ENCODE measurements at regions not wholly inside any gene's neighbourhood (a gene's known extent, or its start where the extent isn't known, plus 50 kb on each side); places are given as distances from the start of the nearest gene placed in this dataset.

DNA sequence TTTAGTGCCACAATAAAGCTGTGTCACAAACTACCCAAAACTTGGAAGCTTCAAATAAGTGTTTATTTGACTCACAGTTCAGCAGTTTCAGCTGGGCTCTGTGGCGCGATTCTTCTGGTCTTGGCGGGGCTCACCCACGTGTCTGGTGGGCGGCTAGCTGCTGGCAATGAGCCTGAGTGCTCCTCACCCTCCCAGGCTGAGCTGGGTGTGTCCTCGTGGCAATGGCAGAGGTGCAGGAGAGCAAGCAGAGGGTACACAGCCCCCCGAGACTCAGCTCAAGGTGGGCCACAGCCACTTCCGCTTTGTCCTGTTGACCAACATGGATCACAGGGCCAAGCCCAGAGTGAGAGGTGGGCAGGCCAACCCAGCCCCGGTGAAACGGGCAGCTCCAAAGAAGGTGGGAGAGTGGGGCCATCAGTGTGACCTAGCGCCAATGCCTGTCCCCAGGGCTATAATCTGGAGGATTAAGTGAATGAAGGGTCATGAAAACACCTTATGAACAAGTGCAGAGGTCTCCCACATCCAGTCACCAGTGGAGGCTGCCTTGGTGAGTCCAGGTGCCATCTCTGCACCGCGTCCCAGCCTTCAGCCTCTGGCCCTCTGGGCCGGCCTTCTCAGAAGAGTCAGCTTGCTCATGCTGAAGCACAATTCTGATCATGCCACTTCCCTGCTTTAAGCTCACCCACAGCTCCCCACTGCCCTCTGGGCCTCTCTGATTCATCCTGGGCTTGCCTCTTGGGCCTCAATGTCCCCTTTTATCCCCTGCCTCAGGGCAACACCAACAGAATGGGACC, 74.6 kb upstream of the RTL6 start:
- intact Hi-C loops (cut with micrococcal nuclease; ENCODE audit: unreplicated experiment): no loop called here
- ChIA-PET POLR2A (no interaction called here), CTCF (no interaction called here)
- no peaks in the 10 kb centered on the region; the same call in 1 of the 2 replicates for H3K4me1 ChIP-seq (ENCODE audit: control insufficient read depth, insufficient read depth, low read length)
- in situ Hi-C loops (cut with HindIII; ENCODE audit: low pct_unique_long_range_greater_than_20kb, low sequenced_read_pairs): no loop called here
- H3K4me3 ChIP-seq (ENCODE audit: low read depth in 2 of 2, low read length in 2 of 2): no peak overlapping the region
- no peak overlapping the region for H3K27ac ChIP-seq (ENCODE audit: low read length)
- TF ChIP-seq, protein P1, sequence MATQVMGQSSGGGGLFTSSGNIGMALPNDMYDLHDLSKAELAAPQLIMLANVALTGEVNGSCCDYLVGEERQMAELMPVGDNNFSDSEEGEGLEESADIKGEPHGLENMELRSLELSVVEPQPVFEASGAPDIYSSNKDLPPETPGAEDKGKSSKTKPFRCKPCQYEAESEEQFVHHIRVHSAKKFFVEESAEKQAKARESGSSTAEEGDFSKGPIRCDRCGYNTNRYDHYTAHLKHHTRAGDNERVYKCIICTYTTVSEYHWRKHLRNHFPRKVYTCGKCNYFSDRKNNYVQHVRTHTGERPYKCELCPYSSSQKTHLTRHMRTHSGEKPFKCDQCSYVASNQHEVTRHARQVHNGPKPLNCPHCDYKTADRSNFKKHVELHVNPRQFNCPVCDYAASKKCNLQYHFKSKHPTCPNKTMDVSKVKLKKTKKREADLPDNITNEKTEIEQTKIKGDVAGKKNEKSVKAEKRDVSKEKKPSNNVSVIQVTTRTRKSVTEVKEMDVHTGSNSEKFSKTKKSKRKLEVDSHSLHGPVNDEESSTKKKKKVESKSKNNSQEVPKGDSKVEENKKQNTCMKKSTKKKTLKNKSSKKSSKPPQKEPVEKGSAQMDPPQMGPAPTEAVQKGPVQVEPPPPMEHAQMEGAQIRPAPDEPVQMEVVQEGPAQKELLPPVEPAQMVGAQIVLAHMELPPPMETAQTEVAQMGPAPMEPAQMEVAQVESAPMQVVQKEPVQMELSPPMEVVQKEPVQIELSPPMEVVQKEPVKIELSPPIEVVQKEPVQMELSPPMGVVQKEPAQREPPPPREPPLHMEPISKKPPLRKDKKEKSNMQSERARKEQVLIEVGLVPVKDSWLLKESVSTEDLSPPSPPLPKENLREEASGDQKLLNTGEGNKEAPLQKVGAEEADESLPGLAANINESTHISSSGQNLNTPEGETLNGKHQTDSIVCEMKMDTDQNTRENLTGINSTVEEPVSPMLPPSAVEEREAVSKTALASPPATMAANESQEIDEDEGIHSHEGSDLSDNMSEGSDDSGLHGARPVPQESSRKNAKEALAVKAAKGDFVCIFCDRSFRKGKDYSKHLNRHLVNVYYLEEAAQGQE (IDR thresholded peaks at IDR 0.05; ENCODE audit: insufficient read depth in 1 of 2, low read depth in 2 of 2, low read length in 1 of 2): no peak
- TF ChIP-seq POLR2AphosphoS5 (IDR thresholded peaks at IDR 0.05; ENCODE audit: low read depth, low read length): no peak
- no peak for TF ChIP-seq TCF7L2 (IDR thresholded peaks at IDR 0.05; ENCODE audit: low read depth, low read length)
- TF ChIP-seq, protein P2, sequence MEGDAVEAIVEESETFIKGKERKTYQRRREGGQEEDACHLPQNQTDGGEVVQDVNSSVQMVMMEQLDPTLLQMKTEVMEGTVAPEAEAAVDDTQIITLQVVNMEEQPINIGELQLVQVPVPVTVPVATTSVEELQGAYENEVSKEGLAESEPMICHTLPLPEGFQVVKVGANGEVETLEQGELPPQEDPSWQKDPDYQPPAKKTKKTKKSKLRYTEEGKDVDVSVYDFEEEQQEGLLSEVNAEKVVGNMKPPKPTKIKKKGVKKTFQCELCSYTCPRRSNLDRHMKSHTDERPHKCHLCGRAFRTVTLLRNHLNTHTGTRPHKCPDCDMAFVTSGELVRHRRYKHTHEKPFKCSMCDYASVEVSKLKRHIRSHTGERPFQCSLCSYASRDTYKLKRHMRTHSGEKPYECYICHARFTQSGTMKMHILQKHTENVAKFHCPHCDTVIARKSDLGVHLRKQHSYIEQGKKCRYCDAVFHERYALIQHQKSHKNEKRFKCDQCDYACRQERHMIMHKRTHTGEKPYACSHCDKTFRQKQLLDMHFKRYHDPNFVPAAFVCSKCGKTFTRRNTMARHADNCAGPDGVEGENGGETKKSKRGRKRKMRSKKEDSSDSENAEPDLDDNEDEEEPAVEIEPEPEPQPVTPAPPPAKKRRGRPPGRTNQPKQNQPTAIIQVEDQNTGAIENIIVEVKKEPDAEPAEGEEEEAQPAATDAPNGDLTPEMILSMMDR (IDR thresholded peaks at IDR 0.05): no peak
- TF ChIP-seq SIN3A (IDR thresholded peaks at IDR 0.05; ENCODE audit: borderline replicate concordance, insufficient read depth, low read depth, low read length): no peak
- DNase-seq (ENCODE audit: low read depth, low spot score): no peak
- no peaks in the 10 kb centered on the region for H3K27me3 ChIP-seq (ENCODE audit: control insufficient read depth, insufficient read depth, low read length)
- H3K36me3 ChIP-seq (ENCODE audit: control insufficient read depth, insufficient read depth, low read length): no peaks in the 10 kb centered on the region
- H3K9me3 ChIP-seq (ENCODE audit: control insufficient read depth, insufficient read depth, low read depth, low read length): no peaks in the 10 kb centered on the region
- ATAC-seq: no peak
- BruUV-seq (replicated peaks): no TSS peak

DNA sequence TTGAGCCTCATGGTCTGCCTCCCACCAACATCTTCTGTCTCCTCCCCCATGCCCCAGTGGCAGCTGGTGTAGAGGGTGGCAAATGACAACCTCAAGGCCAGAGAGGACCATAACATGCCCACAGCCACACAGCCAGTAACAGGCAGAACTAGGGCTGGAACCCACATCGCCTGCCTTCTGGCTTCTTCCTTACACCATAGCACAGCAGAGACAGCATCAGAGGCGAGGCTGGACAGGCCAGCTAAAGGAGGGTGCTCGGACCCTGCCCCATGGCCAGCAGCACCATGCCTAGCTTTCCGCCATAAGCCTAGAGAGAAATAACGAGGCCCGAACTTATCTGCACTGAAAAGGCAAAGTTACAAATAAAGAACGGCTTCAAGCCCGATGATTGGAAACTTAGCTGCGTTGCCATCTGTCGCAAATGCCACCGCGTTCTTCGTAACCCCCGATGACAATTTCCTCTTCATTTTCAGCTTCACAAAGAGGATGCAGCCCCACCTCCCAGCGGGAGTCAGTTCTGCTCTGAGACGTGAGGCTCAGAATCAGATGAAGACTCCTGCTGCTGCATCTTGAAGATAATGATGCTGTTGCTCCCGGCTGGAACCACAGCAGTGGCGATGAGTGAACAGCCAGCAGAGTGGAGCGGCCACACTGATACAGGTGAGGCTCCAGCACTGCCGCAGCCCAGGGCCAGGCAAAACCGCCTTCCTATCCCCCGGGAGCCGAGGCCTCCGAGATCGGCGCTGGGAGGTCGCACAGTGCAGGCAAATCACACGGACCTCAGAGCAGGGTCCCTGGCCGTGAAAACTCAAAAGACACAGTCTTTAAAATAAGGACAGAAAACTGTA, 73.8 kb upstream of the RTL6 start:
- DNase-seq (ENCODE audit: low read depth, low spot score): no peak
- Histone ChIP-seq H3K27me3 (ENCODE audit: control insufficient read depth, insufficient read depth, low read length) (no peaks in the 10 kb centered on the region), H3K27ac (ENCODE audit: low read length) (no peak overlapping the region), H3K9me3 (ENCODE audit: control insufficient read depth, insufficient read depth, low read depth, low read length) (no peaks in the 10 kb centered on the region), H3K4me3 (ENCODE audit: low read depth in 2 of 2, low read length in 2 of 2) (no peak overlapping the region), H3K4me1 (ENCODE audit: control insufficient read depth, insufficient read depth, low read length) (no peaks in the 10 kb centered on the region; the same call in 1 of the 2 replicates), H3K36me3 (ENCODE audit: control insufficient read depth, insufficient read depth, low read length) (no peaks in the 10 kb centered on the region)
- ChIA-PET CTCF (no interaction called here), POLR2A (no interaction called here)
- in situ Hi-C loops (cut with HindIII; ENCODE audit: low pct_unique_long_range_greater_than_20kb, low sequenced_read_pairs) (no loop called here), intact Hi-C loops (cut with micrococcal nuclease; ENCODE audit: unreplicated experiment) (no loop called here)
- TF ChIP-seq SIN3A (IDR thresholded peaks at IDR 0.05; ENCODE audit: borderline replicate concordance, insufficient read depth, low read depth, low read length): no peak
- TF ChIP-seq, protein P2 (IDR thresholded peaks at IDR 0.05): no peak
- TF ChIP-seq TCF7L2 (IDR thresholded peaks at IDR 0.05; ENCODE audit: low read depth, low read length): no peak
- TF ChIP-seq POLR2AphosphoS5 (IDR thresholded peaks at IDR 0.05; ENCODE audit: low read depth, low read length): no peak
- TF ChIP-seq, protein P1 (IDR thresholded peaks at IDR 0.05; ENCODE audit: insufficient read depth in 1 of 2, low read depth in 2 of 2, low read length in 1 of 2): no peak
- ATAC-seq: no peak
- BruUV-seq (replicated peaks): no TSS peak
